ENCODE measurements at regions not wholly inside any gene's neighbourhood (a gene's known extent, or its start where the extent isn't known, plus 50 kb on each side); places are given as distances from the start of the nearest gene placed in this dataset.

- DNase-seq: no peak
- Histone ChIP-seq H3K27me3 (no peaks in the 10 kb centered on the region), H3K4me3 (no peak overlapping the region), H3K36me3 (no peaks in the 10 kb centered on the region), H3K9me3 (peaks cover 4% of the 10 kb centered on the region; the same call in 1 of the 2 replicates)
These were observed 1397.2 kb downstream of the PLA2G4A start for GRCh38 chr1:188225975-188226374.

GRCh38 chr1:188228623-188229022, 1399.9 kb downstream of the PLA2G4A start:
- no peak overlapping the region for H3K4me3 ChIP-seq
- no peaks in the 10 kb centered on the region for H3K36me3 ChIP-seq
- no peaks in the 10 kb centered on the region for H3K27me3 ChIP-seq
- peaks cover 4% of the 10 kb centered on the region; the same call in 1 of the 2 replicates for H3K9me3 ChIP-seq
- no peak for DNase-seq

- DNase-seq: peak; percentile 1
- no peaks in the 10 kb centered on the region for H3K36me3 ChIP-seq
- no peaks in the 10 kb centered on the region for H3K27me3 ChIP-seq
- no peak overlapping the region for H3K4me3 ChIP-seq
- no peaks in the 10 kb centered on the region for H3K9me3 ChIP-seq
These were observed 1409.0 kb downstream of the PLA2G4A start for GRCh38 chr1:188237573-188238348.

DNA sequence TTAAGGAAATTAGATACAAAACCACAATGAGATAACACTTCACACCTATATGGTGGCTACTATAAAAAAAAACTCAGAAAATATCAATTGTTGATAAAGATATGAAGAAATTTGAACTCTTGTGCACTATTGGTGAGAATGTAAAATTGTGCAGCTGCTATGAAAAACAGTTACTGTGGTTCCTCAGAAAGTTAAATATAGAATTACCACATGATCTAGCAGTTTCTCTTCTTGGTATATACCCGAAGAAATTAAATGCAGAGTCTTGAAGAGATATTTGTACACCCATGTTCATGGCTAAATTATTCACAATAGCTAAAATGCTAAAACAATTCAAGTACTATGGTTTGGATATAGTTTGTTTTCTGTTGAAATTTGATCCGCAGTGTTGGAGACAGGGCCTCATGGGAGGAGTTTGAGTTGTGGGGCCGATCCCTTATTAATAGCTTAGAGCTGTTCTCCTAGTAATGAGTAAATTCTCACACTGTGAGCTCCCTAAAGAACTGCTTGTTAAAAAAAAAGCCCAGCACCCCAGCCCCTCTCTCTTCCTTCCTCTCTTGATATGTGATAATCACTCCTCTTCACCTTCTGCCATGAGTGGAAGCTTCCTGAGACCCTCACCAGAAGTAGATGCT, 1412.1 kb downstream of the PLA2G4A start:
- Histone ChIP-seq H3K9me3 (no peaks in the 10 kb centered on the region), H3K36me3 (no peaks in the 10 kb centered on the region)

DNA sequence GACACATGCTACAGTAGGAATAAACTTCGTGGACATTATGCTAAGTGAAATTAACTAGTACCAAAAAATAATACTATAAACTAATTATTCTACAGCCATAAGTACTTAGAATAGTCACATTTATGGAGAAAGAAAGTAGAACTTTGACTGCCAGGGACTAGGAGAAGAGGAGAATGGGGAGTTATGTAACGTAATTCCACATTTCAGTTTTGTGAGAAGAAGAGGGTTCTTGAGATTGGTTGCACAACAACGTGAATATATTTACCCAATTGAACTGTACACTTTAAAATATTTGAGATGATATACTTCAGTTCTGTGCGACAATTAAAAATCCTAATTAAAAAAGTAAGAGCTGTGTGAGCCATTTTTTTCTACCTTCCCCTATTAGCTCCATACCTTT, 1412.9 kb downstream of the PLA2G4A start:
- Histone ChIP-seq H3K27me3 (no peaks in the 10 kb centered on the region), H3K9me3 (no peaks in the 10 kb centered on the region), H3K4me3 (no peak overlapping the region), H3K36me3 (no peaks in the 10 kb centered on the region)
- no peak for DNase-seq

More for the DNA sequence above, 1412.1 kb downstream of the PLA2G4A start:
- no peak overlapping the region for H3K4me3 ChIP-seq
- H3K27me3 ChIP-seq: no peaks in the 10 kb centered on the region
- no peak for DNase-seq

- H3K9me3 ChIP-seq: no peaks in the 10 kb centered on the region
- no peaks in the 10 kb centered on the region for H3K36me3 ChIP-seq
- H3K27me3 ChIP-seq: no peaks in the 10 kb centered on the region
- H3K4me3 ChIP-seq: no peak overlapping the region
- no peak for DNase-seq
These were observed 1414.7 kb downstream of the PLA2G4A start for GRCh38 chr1:188243456-188243855.

- H3K27me3 ChIP-seq: no peaks in the 10 kb centered on the region
These were observed 1415.9 kb downstream of the PLA2G4A start for GRCh38 chr1:188244681-188245080.

GRCh38 chr1:188247255-188247654, 1418.5 kb downstream of the PLA2G4A start:
- no peak for DNase-seq
- Histone ChIP-seq H3K4me3 (no peak overlapping the region), H3K27me3 (no peaks in the 10 kb centered on the region)

More at GRCh38 chr1:188244681-188245080, 1415.9 kb downstream of the PLA2G4A start:
- no peaks in the 10 kb centered on the region for H3K9me3 ChIP-seq
- H3K36me3 ChIP-seq: no peaks in the 10 kb centered on the region
- no peak for DNase-seq
- H3K4me3 ChIP-seq: no peak overlapping the region

GRCh38 chr1:188249811-188250210, 1421.1 kb downstream of the PLA2G4A start:
- H3K27me3 ChIP-seq: no peaks in the 10 kb centered on the region
- no peaks in the 10 kb centered on the region for H3K36me3 ChIP-seq
- H3K4me3 ChIP-seq: no peak overlapping the region
- no peak for DNase-seq
- H3K9me3 ChIP-seq: no peaks in the 10 kb centered on the region

More at GRCh38 chr1:188247255-188247654, 1418.5 kb downstream of the PLA2G4A start:
- no peaks in the 10 kb centered on the region for H3K9me3 ChIP-seq
- no peaks in the 10 kb centered on the region for H3K36me3 ChIP-seq

DNA sequence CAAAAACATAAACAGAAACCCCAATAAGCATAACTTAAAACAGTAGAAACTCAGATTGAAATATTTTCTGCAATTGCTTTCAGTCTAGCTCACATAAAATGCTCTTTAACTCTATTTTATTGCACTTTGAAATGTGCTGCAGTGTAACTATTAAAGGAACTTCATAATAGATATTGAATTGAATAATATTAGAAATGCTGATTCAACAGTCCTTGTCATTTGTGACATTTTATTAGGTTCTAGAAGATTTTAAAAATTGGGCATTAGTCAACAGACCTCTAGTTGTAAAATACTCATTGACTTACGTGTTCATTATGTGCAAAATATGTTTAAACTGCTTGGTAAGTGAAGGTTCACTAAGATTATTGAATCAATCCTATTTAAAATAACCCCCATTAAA, 1422.3 kb downstream of the PLA2G4A start:
- Histone ChIP-seq H3K9me3 (0 out of 2 replicates have a peak, but pooled peaks cover 2% of the 10 kb centered on the region), H3K4me3 (no peak overlapping the region), H3K27me3 (no peaks in the 10 kb centered on the region), H3K36me3 (no peaks in the 10 kb centered on the region)
- DNase-seq: no peak

DNA sequence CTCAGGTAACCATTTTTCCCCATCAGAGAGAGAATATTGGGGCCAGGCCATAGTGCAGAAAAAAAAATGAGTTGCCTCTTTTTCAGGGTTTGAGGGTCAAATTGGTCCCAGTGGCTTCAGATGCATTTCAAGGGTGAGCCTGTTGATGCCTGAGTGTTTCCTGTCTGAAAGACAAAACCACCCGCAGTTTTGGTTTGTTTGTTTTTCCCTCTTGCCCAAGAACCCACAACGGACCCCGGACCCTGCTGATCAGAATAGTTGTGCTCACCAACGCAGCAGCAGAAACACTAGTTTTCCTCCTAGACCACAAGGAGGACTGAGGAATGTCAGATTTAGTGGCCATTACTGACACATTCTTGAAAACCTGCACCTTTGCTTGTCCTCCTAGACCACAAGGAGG, 1433.1 kb downstream of the PLA2G4A start:
- DNase-seq: no peak
- Histone ChIP-seq H3K36me3 (no peaks in the 10 kb centered on the region), H3K9me3 (peaks cover 15% of the 10 kb centered on the region), H3K27me3 (no peaks in the 10 kb centered on the region), H3K4me3 (no peak overlapping the region)

DNA sequence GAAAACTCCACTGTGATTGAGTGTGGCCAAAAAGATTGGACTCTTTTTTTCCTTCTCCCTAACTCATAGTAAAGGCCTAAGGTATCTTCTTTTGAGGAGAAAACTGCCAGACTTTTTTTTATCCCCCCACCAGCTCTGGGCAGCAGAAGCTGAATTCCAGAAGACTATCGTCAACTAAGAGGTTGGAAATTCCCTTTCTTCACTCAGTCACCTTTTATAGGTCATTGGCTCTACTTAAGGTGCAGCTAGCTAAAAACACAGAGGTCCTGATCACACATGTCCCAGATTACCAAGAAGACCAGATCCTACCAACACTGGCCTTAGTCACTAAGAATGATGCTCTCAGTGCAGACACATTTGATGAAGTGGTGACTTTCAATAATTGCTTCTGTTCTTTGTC, 1441.2 kb downstream of the PLA2G4A start:
- DNase-seq: no peak
- H3K9me3 ChIP-seq: no peaks in the 10 kb centered on the region
- H3K27me3 ChIP-seq: no peaks in the 10 kb centered on the region
- H3K4me3 ChIP-seq: no peak overlapping the region
- H3K36me3 ChIP-seq: no peaks in the 10 kb centered on the region

DNA sequence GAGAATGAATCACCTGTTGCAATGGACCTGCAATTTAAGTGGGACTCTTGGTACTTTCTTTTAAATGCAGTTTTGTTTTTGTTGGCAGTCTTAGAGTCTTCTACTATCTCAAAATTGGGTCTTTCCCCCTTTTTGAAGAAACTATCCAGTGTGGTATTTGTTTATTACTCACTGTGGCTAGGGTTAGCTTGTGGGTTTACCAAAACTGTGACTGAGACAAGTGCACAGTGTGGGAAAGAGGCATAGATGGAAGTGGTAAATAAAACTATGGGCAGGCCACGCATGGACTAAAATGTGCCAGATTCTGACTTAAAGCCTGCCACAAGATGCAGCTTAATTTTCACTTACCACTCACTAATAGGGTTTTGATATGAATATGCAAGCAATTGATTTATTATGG, 1441.7 kb downstream of the PLA2G4A start:
- Histone ChIP-seq H3K9me3 (no peaks in the 10 kb centered on the region), H3K4me3 (no peak overlapping the region), H3K27me3 (no peaks in the 10 kb centered on the region), H3K36me3 (no peaks in the 10 kb centered on the region)
- no peak for DNase-seq

DNA sequence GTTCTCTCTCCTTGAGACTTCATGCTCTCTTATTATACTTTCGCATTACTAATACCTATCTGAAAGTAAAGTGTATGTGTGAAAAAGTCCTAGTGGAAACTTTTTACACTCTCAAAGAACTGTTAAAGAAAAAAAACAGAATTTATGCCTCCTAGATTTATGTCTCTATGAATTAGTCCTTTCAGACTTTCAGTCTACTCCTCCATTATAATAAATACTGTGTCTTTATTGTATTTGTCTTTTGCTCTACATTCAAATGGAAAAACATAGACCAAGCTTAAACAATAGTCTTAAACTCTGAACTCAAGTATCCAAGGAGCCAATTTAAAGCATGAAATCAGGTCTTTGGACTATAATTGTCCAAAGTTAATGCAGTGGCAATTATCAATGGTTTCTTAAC, 1449.0 kb downstream of the PLA2G4A start:
- no peak for DNase-seq
- no peaks in the 10 kb centered on the region for H3K9me3 ChIP-seq
- no peaks in the 10 kb centered on the region for H3K27me3 ChIP-seq
- no peak overlapping the region for H3K4me3 ChIP-seq
- H3K36me3 ChIP-seq: no peaks in the 10 kb centered on the region

DNA sequence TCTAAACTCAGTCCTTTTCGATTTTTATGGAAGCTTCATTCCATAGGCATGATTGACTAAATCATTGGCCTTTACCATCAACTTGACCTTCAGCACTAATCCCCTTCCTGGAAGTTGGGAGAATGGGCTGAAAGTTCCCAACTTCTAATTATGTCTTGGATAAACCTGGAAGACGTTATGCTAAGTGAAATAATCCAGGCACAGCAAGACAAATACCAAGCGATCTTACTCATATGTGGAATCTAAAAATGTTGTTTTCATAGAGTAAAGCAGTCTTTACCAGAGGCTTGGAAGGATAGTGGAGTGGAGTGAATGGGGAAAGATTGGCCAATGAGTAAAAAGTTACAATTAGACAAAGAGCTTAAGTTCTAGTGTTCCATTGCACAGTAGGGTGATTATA, 1453.2 kb downstream of the PLA2G4A start:
- H3K27me3 ChIP-seq: no peaks in the 10 kb centered on the region
- no peak for DNase-seq
- H3K4me3 ChIP-seq: no peak overlapping the region
- no peaks in the 10 kb centered on the region for H3K9me3 ChIP-seq
- no peaks in the 10 kb centered on the region for H3K36me3 ChIP-seq

DNA sequence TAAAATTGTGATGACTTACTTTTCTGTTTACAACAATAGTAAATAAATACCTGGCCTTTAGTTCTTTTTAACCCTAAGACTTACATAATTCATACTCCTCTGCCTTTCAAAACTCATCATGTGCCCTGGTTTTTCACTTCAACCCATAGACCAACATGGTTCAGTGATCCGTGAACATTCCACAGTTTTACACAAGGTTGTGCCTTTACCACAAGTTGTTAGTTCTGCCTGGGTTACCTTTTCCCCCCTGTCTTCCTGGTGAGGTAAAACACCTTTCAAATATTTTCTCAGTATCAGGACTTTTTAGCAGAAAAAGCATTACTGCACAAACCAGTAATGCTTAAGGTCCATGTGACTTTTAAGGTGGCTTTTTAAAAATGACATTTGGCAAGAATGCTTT, 1466.4 kb downstream of the PLA2G4A start:
- no peaks in the 10 kb centered on the region for H3K27me3 ChIP-seq
- no peaks in the 10 kb centered on the region for H3K9me3 ChIP-seq
- H3K4me3 ChIP-seq: no peak overlapping the region
- DNase-seq: no peak
- no peaks in the 10 kb centered on the region for H3K36me3 ChIP-seq

- H3K36me3 ChIP-seq: no peaks in the 10 kb centered on the region
- peaks cover 4% of the 10 kb centered on the region; the same call in 1 of the 2 replicates for H3K9me3 ChIP-seq
- H3K27me3 ChIP-seq: no peaks in the 10 kb centered on the region
- no peak overlapping the region for H3K4me3 ChIP-seq
- no peak for DNase-seq
These were observed 1474.0 kb downstream of the PLA2G4A start for GRCh38 chr1:188302746-188303145.

Data from MG63 (cell line).